HG03095 (cell line): ENCODE measurements at regions not wholly inside any gene's neighbourhood (a gene's known extent, or its start where the extent isn't known, plus 50 kb on each side); places are given as distances from the start of the nearest gene placed in this dataset.
"Not testable (repeated sequence)": the region's sequence is repeated elsewhere in the genome, so short reads cannot be mapped to it uniquely, and the experiment has no call there.

Experiments used
- ATAC-seq: cut with Tn5 transposase; IDR thresholded peaks from one replicate; pipeline ENCODE4 v1.9.1; 2021; ENCODE audit warnings: moderate library complexity; ENCODE audit not compliant: unreplicated experiment

DNA sequence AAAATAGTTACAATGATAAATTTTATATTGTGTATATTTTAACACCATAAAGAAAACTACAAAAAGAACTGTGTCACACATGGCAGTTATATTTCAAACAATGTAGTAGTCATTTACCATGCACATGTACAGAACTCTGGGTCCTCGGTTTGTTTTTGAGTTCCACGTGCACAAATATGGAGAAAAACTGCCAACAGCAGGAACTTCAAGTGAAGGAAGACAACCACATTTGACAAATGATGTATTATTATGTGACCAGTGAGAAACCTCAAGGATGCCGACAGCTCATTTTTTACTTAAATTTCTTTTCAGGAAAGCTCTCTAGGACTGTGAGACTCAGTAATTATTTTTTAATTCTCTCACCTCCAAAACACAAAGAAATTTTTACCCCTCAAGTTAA lies 244.2 kb upstream of the USP15 start:
- ATAC-seq: no peak

GRCh38 chr12:62021808-62022207 lies 238.4 kb upstream of the USP15 start:
- no peak for ATAC-seq

GRCh38 chr12:62028536-62028935 lies 231.7 kb upstream of the USP15 start:
- no peak for ATAC-seq

DNA sequence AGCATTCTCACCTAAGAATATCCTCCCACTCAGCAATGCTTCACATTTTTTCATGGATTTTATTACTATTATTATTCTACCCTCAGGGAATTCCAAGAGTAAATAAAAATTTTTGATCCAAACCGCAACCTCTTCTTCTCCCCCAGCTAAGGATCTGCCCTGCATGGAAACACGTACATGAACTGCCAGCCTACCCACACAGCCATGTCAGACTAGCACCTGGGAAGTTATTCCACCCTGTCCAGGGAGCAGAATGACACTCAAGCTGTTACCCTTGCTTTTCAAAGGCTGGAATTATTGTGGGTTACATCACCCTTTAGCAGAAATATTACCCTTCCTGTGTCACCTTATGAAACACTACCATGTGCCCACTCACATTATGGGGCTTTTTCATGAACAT lies 227.3 kb upstream of the USP15 start:
- no peak for ATAC-seq

- ATAC-seq: no peak
Observed at GRCh38 chr12:62044450-62045135, 215.6 kb upstream of the USP15 start.

GRCh38 chr12:62045211-62045610 lies 215.0 kb upstream of the USP15 start:
- no peak for ATAC-seq

GRCh38 chr12:62050785-62051184 lies 209.4 kb upstream of the USP15 start:
- ATAC-seq: no peak

- no peak for ATAC-seq
Observed at GRCh38 chr12:62069976-62070375, 190.2 kb upstream of the USP15 start.

- not testable (repeated sequence) for ATAC-seq
Observed at GRCh38 chr12:62073236-62073635, 187.0 kb upstream of the USP15 start.

- ATAC-seq: no peak
Observed at GRCh38 chr12:62075870-62076269, 184.3 kb upstream of the USP15 start.

- no peak for ATAC-seq
Observed at GRCh38 chr12:62078020-62078419, 182.2 kb upstream of the USP15 start.

- no peak for ATAC-seq
Observed at GRCh38 chr12:62082448-62082847, 177.8 kb upstream of the USP15 start.

DNA sequence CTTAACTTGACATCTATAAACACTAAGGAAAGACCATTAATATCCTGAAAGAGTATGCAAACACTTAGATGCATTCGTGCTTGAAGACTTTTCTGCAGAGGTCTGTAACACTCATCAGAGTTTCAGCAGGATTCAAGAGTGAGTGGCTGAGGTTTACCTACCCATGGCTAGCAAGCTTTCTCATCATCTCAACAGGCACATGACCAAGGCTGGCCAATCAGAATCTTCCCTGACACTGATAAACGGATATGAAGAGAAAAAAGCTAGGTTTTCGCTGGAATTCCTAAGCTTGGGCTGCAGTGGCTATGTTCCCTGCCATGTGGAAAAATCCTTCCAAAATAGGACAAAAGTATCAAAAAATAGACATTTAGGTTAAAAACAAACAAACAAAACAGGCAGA lies 162.1 kb upstream of the USP15 start:
- no peak for ATAC-seq

GRCh38 chr12:62103748-62104147 lies 156.5 kb upstream of the USP15 start:
- no peak for ATAC-seq

DNA sequence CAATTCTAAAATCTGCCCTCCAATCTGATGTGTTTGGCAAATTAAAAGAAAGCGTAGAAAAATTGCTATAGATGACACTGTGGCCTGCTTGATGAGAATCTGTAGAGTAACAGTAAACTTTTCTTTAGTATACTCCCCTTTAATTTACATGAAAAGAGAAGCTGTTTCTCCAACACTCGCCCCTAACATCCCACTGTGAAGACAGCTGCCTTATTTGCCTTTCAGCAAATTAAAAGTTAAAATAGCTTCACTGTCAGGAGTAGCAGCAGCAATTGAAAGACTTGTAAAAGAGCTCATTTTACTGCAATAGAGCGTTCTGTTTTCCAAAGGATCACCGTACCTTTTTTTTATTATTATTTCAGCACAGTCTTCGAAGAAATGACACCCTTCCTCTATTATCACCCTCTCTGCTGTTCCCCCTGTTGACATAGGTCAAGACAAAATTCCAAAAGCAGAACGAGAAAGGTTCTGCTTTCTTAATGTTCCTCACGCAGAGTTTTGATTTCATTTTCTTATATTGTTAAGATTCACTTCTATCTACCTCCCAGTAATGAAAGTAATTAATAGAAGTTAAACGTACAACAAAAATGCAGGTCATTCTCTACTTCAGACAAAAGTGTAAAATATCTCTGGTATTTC lies 153.5 kb upstream of the USP15 start:
- no peak for ATAC-seq

DNA sequence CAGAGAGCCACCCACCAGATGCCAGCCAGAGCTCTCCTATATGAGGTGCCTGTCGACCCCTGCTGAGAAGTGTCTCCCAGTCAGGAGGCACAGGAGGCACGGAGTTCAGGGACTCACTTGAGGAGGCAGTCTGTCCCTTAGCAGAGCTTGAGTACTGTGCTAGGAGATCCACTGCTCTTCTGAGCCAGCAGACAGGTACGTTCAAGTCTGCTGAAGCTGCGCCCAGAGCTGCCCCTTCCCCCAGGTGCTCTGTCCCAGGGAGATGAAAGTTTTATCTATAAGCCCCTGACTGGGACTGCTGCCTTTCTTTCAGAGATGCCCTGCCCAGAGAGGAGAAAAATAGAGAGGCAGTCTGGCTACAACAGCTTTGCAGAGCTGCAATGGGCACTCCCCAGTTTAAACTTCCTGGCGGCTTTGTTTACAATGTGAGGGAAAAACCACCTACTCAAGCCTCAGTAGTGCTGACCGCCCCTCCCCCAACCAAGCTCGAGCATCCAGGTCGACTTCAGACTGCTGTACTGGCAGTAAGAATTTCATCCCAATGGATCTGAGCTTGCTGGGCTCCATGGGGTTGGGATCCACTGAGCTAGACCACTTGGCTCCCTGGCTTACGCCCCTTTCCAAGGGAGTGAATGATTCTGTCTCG lies 146.7 kb upstream of the USP15 start:
- no peak for ATAC-seq

DNA sequence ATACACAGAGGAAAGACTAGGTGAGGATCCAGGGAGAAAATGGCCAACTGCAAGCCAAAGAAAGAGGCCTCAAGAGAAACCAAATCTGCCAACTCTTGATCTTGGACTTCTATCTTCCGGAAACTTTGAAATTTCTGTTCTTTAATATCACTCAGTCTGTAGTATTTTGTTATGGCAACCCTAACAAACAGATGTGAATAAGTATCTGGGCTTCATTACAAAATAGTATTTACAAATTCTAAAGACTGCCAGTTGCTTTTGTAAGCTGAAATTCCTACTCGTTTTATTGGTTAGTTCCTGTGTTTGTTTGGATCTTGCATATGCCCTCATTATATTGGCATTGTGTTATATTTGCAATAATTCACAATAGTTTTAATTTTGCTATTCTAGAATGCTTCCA lies 143.2 kb upstream of the USP15 start:
- ATAC-seq: no peak

- peak; percentile 81 for ATAC-seq
Observed at GRCh38 chr12:62123721-62124203, 136.4 kb upstream of the USP15 start.

GRCh38 chr12:62127516-62127915 lies 132.7 kb upstream of the USP15 start:
- no peak for ATAC-seq

DNA sequence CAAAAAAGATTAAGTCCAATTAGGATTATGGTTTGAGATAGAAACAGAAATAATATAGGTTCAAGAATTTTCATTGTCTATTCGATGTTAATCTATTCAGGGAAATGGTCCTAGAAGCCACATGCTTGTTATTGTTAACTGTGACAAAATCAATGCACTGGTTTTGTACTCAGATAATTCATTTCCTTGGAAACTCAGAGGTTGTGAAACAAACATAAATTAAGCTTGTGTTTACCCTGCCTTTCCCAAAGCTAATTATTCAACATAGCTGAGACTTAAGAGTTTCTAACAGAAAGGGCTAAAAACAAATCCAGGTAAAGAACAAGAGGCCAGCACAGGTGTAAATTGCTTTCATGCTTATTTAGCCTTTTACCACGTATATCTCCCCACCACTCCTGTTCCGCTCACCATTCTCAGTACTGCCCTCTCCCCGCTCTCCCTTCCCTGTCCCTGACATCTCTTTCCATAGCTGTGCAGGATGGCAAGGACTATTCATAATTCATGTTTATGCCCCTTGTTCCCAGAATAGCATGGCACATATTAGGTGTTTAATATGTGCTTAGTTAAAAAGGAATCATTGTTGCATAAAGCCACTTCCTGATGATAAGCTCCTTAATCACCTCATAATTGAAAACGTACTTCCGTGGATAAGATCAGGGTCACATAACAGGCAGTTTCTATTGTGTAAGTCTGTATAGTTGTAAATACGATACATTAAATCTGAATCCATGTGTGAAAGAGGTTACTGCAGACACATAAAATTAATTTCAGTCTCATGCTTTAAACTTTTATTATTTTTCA lies 131.8 kb upstream of the USP15 start:
- ATAC-seq: no peak

DNA sequence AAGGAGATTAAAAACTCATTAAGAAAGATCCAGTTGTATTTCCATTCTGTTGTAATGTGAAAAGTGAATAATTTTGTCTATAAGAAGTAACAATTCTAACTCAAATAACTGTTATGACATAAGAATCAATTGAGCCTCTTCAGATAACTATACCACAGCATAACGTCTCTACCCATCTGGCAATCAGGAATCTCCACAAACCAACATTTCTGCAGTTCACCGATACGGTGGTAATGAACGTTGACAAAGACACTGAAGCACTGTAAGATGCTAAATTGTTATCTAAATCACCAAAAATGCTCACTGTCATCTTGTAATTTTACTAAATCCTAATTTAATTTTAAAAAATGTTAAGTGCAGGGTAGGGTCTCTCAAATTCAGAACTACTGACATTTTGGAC lies 130.9 kb upstream of the USP15 start:
- no peak for ATAC-seq
